Cardiac fibroblast (primary cell): ENCODE measurements at regions not wholly inside any gene's neighbourhood (a gene's known extent, or its start where the extent isn't known, plus 50 kb on each side); places are given as distances from the start of the nearest gene placed in this dataset.
A peak's percentile ranks its signal among the peaks of the same experiment; 100 is the strongest.

Experiments used
- DNase-seq, 2 donors: peaks; one replicate each; pipeline versions ENCODE4 v3.0.0 to v3.0.0-alpha.2; 2010; ENCODE audit warnings: low read depth in 2 of 2
- H3K4me3 ChIP-seq, 2 donors: replicated peaks in 1 of 2; 1 replicate in 1 of 2; 2 replicates in 1 of 2; pipeline ENCODE4 v1.5.1; 2011; ENCODE audit warnings: low read depth in 2 of 2, low read length in 2 of 2, mild to moderate bottlenecking in 2 of 2, moderate library complexity in 1 of 2
- TF ChIP-seq, protein P1 (sequence below): IDR thresholded peaks from one replicate; pipeline ENCODE4 v1.5.1; 2011; ENCODE audit warnings: low read depth, mild to moderate bottlenecking, low read length, inconsistent platforms

DNA sequence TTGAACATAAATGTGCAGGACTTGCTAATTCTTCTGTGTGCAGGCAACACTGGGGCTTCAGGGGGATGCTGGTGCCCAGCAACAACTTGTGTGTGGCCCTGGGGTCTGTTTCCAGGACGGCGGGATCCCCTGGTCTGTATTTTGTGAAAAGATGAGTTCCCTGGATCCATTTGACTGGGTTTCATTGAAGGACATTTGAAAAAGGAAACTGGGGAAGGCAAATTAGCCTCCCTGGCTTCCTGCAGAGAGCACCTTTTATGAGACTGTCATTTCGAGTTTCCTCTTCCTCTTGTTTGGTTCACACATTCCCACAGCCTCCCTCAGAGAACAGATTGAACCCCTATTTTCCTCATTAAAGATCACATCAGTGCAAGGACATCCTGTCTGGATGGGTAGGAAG, 63.1 kb downstream of the FOXI1 start:
- TF ChIP-seq, protein P1, sequence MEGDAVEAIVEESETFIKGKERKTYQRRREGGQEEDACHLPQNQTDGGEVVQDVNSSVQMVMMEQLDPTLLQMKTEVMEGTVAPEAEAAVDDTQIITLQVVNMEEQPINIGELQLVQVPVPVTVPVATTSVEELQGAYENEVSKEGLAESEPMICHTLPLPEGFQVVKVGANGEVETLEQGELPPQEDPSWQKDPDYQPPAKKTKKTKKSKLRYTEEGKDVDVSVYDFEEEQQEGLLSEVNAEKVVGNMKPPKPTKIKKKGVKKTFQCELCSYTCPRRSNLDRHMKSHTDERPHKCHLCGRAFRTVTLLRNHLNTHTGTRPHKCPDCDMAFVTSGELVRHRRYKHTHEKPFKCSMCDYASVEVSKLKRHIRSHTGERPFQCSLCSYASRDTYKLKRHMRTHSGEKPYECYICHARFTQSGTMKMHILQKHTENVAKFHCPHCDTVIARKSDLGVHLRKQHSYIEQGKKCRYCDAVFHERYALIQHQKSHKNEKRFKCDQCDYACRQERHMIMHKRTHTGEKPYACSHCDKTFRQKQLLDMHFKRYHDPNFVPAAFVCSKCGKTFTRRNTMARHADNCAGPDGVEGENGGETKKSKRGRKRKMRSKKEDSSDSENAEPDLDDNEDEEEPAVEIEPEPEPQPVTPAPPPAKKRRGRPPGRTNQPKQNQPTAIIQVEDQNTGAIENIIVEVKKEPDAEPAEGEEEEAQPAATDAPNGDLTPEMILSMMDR: no peak
- no peak overlapping the region for H3K4me3 ChIP-seq
- DNase-seq: no peak

DNA sequence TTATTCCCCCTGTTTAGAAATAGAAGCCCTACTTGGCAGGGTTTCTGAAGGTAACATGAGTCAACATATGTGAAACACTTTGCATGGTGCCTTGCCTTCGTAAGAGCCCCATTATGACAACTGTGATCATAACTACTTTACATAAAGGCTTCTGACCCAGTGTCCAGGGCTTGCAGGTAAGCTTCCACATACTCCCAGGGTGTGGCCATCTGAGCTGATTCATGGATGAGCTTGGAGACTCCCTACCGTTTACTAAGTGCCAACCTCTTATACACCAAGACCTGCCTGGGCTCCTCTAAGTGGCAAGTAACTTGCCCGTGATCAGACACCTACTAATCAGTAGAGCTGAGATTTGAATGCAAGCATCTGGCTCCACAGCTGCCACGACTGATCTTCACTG, 62.8 kb upstream of the C5orf58 start:
- no peak overlapping the region for H3K4me3 ChIP-seq
- no peak for DNase-seq
- TF ChIP-seq, protein P1: no peak

DNA sequence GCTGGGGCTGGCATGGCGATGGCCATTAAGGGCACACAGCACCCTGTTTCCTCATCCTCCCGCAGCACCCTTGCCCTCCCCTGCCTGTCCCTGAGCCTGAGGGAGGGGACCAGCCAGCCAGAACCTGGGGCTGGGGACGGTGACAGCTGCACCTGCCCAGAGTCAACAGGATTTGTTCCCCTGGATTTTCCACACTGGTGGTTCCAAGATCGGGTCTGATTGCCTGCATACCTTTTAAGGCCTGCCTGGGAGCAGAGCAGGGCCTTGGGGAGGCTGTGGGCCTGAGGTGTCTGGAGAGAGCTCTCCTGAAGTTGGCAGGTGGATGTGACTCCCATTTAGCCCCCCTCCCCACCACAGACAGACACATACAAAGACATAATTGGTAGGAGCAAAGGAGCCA, 61.0 kb upstream of the C5orf58 start:
- no peak for DNase-seq
- TF ChIP-seq, protein P1: no peak
- no peak overlapping the region for H3K4me3 ChIP-seq

DNA sequence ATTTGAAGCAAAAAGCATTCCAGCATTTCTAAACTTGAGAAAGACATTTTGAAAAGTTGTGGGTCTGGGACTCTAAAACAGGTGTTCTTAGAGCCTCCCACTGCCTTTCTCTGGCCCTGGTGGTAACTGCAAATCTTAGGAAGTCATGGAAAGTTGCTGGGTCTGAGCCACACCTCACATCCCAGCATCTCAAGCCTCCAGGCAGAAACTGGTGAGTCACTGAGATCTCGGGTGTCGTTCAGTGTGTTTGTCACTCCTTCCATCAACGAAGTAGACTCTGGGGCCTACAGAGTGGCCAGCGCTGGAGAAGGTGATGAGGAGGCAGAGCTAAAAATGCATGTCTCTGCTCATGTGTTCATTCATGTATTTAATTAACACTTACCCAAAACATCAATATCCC, 59.6 kb upstream of the C5orf58 start:
- H3K4me3 ChIP-seq: no peak overlapping the region
- TF ChIP-seq, protein P1: no peak
- DNase-seq: peak in 1 of 2 donors; percentile 15

DNA sequence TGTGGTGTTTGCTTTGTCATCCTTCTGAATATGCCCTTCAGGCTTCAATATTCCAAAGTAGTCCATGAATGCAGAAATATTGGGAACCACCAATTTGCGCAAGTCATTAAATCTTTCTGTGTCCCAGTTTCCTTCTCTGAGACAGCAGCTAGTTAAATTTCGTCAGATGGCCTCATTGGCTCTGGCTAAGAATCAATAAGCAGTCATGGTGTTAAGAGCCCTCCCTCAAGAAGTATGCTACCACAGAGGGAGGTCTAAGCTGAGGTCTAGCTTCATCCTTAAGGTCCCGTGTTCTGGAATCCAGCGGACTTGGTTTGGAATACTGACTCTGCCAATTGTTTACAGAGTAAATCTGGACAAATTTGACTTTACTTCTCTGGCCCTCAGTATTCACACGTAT, 59.1 kb upstream of the C5orf58 start:
- TF ChIP-seq, protein P1: no peak
- H3K4me3 ChIP-seq: no peak overlapping the region
- DNase-seq: no peak

DNA sequence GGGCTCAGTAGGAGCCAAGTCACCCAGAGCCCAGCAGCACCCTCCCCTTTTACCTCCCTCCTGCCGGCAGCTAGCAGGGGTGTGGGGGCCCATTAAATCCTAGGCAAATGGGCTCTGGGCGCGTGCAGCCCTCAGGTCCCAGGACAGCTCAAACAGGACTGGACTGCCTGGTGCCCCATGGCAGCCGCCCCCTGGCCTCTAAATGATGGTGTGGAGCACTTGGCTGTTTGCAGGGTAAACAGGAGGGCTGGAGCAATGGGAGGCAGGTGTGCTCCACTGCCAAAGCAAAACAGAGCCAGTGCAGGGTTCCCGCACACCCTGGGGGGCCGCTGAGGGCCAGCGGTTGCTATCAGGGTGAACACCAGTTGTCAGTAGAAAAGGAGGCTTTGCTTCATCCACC, 55.9 kb upstream of the C5orf58 start:
- TF ChIP-seq, protein P1: no peak
- H3K4me3 ChIP-seq: no peak overlapping the region
- no peak for DNase-seq

DNA sequence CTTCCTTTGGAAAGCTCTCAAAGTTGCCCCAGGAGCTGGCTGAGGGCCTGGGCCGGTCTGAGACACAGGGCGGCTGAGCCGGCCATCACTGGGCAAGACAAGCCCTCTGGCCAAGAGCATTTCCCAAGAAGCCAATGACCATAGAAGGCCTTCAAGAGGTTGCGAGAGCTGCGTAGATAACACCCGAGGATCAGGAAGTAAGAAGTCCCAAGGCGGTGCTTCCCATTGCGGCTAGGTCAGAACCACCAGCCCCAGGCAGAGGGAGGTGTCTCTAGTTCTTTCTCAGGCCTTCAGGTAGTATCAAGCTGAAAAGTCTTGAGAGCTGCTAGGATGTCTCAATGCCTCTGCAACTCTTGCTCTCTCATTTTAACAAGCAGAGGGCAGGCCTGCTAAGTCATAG, 54.0 kb upstream of the C5orf58 start:
- TF ChIP-seq, protein P1: no peak
- no peak for DNase-seq

More for the DNA sequence above, 54.0 kb upstream of the C5orf58 start:
- H3K4me3 ChIP-seq: no peak overlapping the region
